ENCODE measurements at regions not wholly inside any gene's neighbourhood (a gene's known extent, or its start where the extent isn't known, plus 50 kb on each side); places are given as distances from the start of the nearest gene placed in this dataset.

DNA sequence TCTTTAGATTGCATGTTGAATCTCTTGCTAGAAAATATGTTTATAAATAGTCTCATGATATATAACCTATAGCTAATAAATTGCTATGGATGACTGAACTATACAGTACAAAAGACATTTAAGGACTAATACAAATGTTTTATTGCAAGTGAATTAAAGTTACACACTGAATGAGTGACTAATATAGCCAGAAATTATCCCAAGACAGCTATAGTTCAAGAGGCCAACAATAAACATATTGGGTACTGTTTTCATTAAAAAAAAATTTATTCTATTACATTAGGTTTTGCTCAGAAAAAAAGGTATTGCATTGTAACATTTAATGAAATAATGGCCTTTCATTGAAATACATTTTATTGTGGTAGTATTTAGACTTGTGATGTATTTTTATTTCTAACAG, 819.1 kb downstream of the TRIML1 start:
- Histone ChIP-seq H3K27ac (ENCODE audit: low read depth, low read length) (no peak overlapping the region), H3K27me3 (ENCODE audit: control insufficient read depth, insufficient read depth, low read length) (no peaks in the 10 kb centered on the region), H3K9me3 (ENCODE audit: control insufficient read depth, insufficient read depth, low read length) (peaks cover 12% of the 10 kb centered on the region), H3K4me3 (ENCODE audit: low read depth, low read length) (no peak overlapping the region)
- POLR2A ChIA-PET, result no interaction called here
- no peak for DNase-seq (ENCODE audit: low read depth, low spot score)
- no peak for TF ChIP-seq CTCF (IDR thresholded peaks at IDR 0.05; ENCODE audit: low read depth, low read length)
- CTCF ChIA-PET, result no interaction called here

GRCh38 chr4:188959424-188959823, 820.2 kb downstream of the TRIML1 start:
- no peak for TF ChIP-seq CTCF (IDR thresholded peaks at IDR 0.05; ENCODE audit: low read depth, low read length)
- ChIA-PET POLR2A (no interaction called here), CTCF (interaction anchor here (0.6 kb wide), 1 partner anchor 130 kb away, joined by 3 read pairs; no protein-coding TSS in a partner anchor)
- no peak for DNase-seq (ENCODE audit: low read depth, low spot score)
- peaks cover 12% of the 10 kb centered on the region for H3K9me3 ChIP-seq (ENCODE audit: control insufficient read depth, insufficient read depth, low read length)
- no peak overlapping the region for H3K27ac ChIP-seq (ENCODE audit: low read depth, low read length)
- no peaks in the 10 kb centered on the region for H3K27me3 ChIP-seq (ENCODE audit: control insufficient read depth, insufficient read depth, low read length)
- no peak overlapping the region for H3K4me3 ChIP-seq (ENCODE audit: low read depth, low read length)

GRCh38 chr4:188960411-188961093, 821.3 kb downstream of the TRIML1 start:
- no peak for TF ChIP-seq CTCF (IDR thresholded peaks at IDR 0.05; ENCODE audit: low read depth, low read length)
- ChIA-PET POLR2A (no interaction called here), CTCF (no interaction called here)
- Histone ChIP-seq H3K27ac (ENCODE audit: low read depth, low read length) (no peak overlapping the region), H3K27me3 (ENCODE audit: control insufficient read depth, insufficient read depth, low read length) (no peaks in the 10 kb centered on the region), H3K4me3 (ENCODE audit: low read depth, low read length) (no peak overlapping the region), H3K9me3 (ENCODE audit: control insufficient read depth, insufficient read depth, low read length) (peaks cover 8% of the 10 kb centered on the region)
- no peak for DNase-seq (ENCODE audit: low read depth, low spot score)

DNA sequence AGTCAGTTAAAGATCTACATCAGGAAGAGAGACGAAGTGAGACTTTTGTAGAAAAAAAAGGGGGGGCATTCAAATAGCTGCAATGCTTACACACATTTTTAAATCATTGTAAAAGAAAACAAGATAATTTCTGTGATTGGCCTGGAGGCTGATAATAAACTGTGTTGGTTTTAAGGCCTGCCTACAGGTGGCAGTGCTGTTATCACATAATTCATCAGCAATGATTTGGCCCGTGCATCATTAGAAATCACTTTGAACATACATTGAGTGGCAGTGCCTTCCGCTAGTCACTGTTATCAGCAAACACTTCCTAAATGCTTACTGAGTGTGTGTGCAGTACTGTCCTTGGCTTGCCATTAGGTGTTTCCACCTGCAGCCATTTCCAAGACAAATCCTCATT, 831.9 kb downstream of the TRIML1 start:
- Histone ChIP-seq H3K4me3 (ENCODE audit: low read depth, low read length) (no peak overlapping the region), H3K27ac (ENCODE audit: low read depth, low read length) (no peak overlapping the region), H3K27me3 (ENCODE audit: control insufficient read depth, insufficient read depth, low read length) (no peaks in the 10 kb centered on the region), H3K9me3 (ENCODE audit: control insufficient read depth, insufficient read depth, low read length) (peaks cover 9% of the 10 kb centered on the region)
- 0 out of 2 replicates have a peak, but pooled peaks have one; percentile 14 for TF ChIP-seq CTCF (IDR thresholded peaks at IDR 0.05; ENCODE audit: low read depth, low read length)
- ChIA-PET POLR2A (no interaction called here), CTCF (interaction anchor here (0.6 to 1.9 kb wide), 5 partner anchors 19 to 673 kb away, joined by 3 to 9 read pairs (median 3); no protein-coding TSS in a partner anchor)
- no peak for DNase-seq (ENCODE audit: low read depth, low spot score)

DNA sequence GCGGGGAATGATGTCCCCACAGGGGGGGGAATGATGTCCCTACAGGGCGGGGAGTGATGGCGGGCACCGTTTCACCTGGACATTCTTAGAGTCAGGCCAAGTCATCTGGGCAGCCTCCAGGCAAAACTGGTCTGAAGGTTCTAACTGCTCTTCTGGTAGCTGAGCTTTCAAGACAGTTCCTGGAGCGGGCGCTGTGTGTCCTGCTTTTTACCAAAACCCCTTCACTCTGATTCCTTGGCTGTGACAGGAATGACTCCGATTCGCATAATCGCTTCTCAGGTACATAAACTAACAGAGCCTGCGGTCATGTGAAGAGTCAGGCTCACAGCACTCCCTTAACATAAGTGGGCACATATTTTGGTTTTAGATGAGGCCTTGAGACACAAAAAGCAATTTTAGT, 836.0 kb downstream of the TRIML1 start:
- no peak overlapping the region for H3K4me3 ChIP-seq (ENCODE audit: low read depth, low read length)
- no peaks in the 10 kb centered on the region for H3K9me3 ChIP-seq (ENCODE audit: control insufficient read depth, insufficient read depth, low read length)
- TF ChIP-seq CTCF (IDR thresholded peaks at IDR 0.05; ENCODE audit: low read depth, low read length), result no peak
- ChIA-PET POLR2A (no interaction called here), CTCF (no interaction called here)
- no peaks in the 10 kb centered on the region for H3K27me3 ChIP-seq (ENCODE audit: control insufficient read depth, insufficient read depth, low read length)
- no peak overlapping the region for H3K27ac ChIP-seq (ENCODE audit: low read depth, low read length)
- no peak for DNase-seq (ENCODE audit: low read depth, low spot score)

Measured in AG04450 (cell line).